GM12878 (cell line): ENCODE measurements at regions not wholly inside any gene's neighbourhood (a gene's known extent, or its start where the extent isn't known, plus 50 kb on each side); places are given as distances from the start of the nearest gene placed in this dataset.

Experiments used
- ATAC-seq: fragments of 200-7000 bp; cut with Tn5 transposase; 3 replicates; pipeline ENCODE4 v1.9.1; 2020; ENCODE audit warnings: mild to moderate bottlenecking, moderate library complexity
- BruUV-seq: library from RNA; stranded (reverse); fragments of 400-500 nt; replicated peaks from 2 replicates; lab custom pipeline; 2021; lab: Mats Ljungman, UMichigan
- CTCF ChIA-PET: fragments of 300-600 bp; sonication (Branson Sonifier 250); formaldehyde crosslinking; extraction: SDS; loops from one replicate; lab custom pipeline; 2021; ENCODE audit warnings: inconsistent platforms; lab: Yijun Ruan, JAX
- POLR2A ChIA-PET: fragments of 350-600 bp; formaldehyde crosslinking; extraction: SDS; loops from one replicate; lab custom pipeline; 2021; ENCODE audit warnings: inconsistent platforms; lab: Charles Lee
- RAD21 ChIA-PET: fragments of 300-600 bp; sonication (Branson Sonifier 250); formaldehyde crosslinking; loops from one replicate; lab custom pipeline; 2023; ENCODE audit warnings: antibody characterized with exemption; ENCODE audit not compliant: unreplicated experiment; lab: Charles Lee
- SMC1A ChIA-PET: fragments of 300-600 bp; sonication (Branson Sonifier 250); formaldehyde crosslinking; loops from one replicate; lab custom pipeline; 2023; ENCODE audit not compliant: unreplicated experiment, uncharacterized antibody; lab: Charles Lee
- DNase-seq: peaks from one replicate; pipeline ENCODE4 v3.0.0-alpha.2; 2011; ENCODE audit warnings: low read depth, low spot score
- FAIRE-seq: peaks from 3 replicates; lab custom pipeline; 2011; peaks lifted over from hg19 to GRCh38; lab: Jason Lieb, UNC
- H2AFZ ChIP-seq: 2 replicates; pipeline ENCODE4 v1.6.0; 2011; ENCODE audit warnings: low read depth, low read length, control low read depth; ENCODE audit not compliant: control insufficient read depth
- H3K27ac ChIP-seq: 2 replicates; pipeline ENCODE4 v1.5.1; 2011; ENCODE audit warnings: control low read depth; ENCODE audit not compliant: control insufficient read depth, insufficient read depth
- H3K27me3 ChIP-seq, 2 experiments: replicated peaks in 1 of 2; 2 replicates each; pipeline versions ENCODE4 v1.6.0 to v1.6.1; 2011; ENCODE audit warnings: low read length in 1 of 2; ENCODE audit not compliant: control insufficient read depth in 2 of 2, insufficient read depth in 2 of 2
- H3K36me3 ChIP-seq, 2 experiments: 2 replicates each; pipeline ENCODE4 v1.5.1; 2011; ENCODE audit warnings: low read length in 1 of 2; ENCODE audit not compliant: control insufficient read depth in 2 of 2, insufficient read depth in 2 of 2
- H3K4me1 ChIP-seq: 2 replicates; pipeline ENCODE4 v1.6.1; 2011; ENCODE audit warnings: mild to moderate bottlenecking, low read length, moderate library complexity, mixed read lengths; ENCODE audit not compliant: control insufficient read depth, insufficient read depth
- H3K4me2 ChIP-seq: 2 replicates; pipeline ENCODE4 v1.6.0; 2011; ENCODE audit warnings: control low read depth; ENCODE audit not compliant: control insufficient read depth, insufficient read depth
- H3K4me3 ChIP-seq: fragments of 200-600 bp; sonication (generic); 2 replicates; pipeline ENCODE4 v1.5.1; 2016
- H3K79me2 ChIP-seq: 2 replicates; pipeline ENCODE4 v1.6.0; 2011; ENCODE audit warnings: low read length; ENCODE audit not compliant: control insufficient read depth, insufficient read depth
- H3K9ac ChIP-seq: 2 replicates; pipeline ENCODE4 v1.8.0; 2011; ENCODE audit warnings: low read length, control low read depth, mixed read lengths; ENCODE audit not compliant: control insufficient read depth, insufficient read depth
- H3K9me3 ChIP-seq: replicated peaks from 3 replicates; pipeline ENCODE4 v1.5.1; 2011; ENCODE audit warnings: mild to moderate bottlenecking, low read length; ENCODE audit not compliant: control insufficient read depth, insufficient read depth
- H4K20me1 ChIP-seq: 2 replicates; pipeline ENCODE4 v1.6.0; 2011; ENCODE audit not compliant: control insufficient read depth, insufficient read depth
- ATF2 ChIP-seq: IDR thresholded peaks from 2 replicates; pipeline ENCODE4 v1.6.1; 2012; ENCODE audit warnings: low read length, inconsistent platforms
- BCL3 ChIP-seq: IDR thresholded peaks from 2 replicates; pipeline ENCODE4 v1.6.1; 2011; ENCODE audit warnings: borderline replicate concordance, low read depth, mild to moderate bottlenecking, moderate library complexity, low read length; ENCODE audit not compliant: insufficient read depth, poor library complexity, severe bottlenecking
- CREB1 ChIP-seq: IDR thresholded peaks from 2 replicates; pipeline ENCODE4 v1.6.1; 2012; ENCODE audit warnings: low read depth, mild to moderate bottlenecking, inconsistent platforms
- CREM ChIP-seq: IDR thresholded peaks from 2 replicates; pipeline ENCODE4 v1.6.1; 2014; ENCODE audit warnings: antibody characterized with exemption, low read depth
- GABPA ChIP-seq: IDR thresholded peaks from 2 replicates; pipeline ENCODE4 v1.6.1; 2014; ENCODE audit warnings: antibody characterized with exemption, low read depth, mild to moderate bottlenecking, inconsistent platforms
- KLF5 ChIP-seq: fragments of 450-650 bp; IDR thresholded peaks from 2 replicates; pipeline ENCODE4 v1.6.1; 2014; ENCODE audit warnings: mild to moderate bottlenecking; ENCODE audit not compliant: partially characterized antibody
- NFXL1 ChIP-seq: fragments of 450-650 bp; IDR thresholded peaks from 2 replicates; pipeline ENCODE4 v1.6.1; 2017; ENCODE audit warnings: antibody characterized with exemption, mild to moderate bottlenecking, borderline replicate concordance
- PKNOX1 ChIP-seq: fragments of 450-650 bp; IDR thresholded peaks from 2 replicates; pipeline ENCODE4 v1.6.1; 2016; ENCODE audit warnings: mild to moderate bottlenecking
- RFX5 ChIP-seq: IDR thresholded peaks from 2 replicates; pipeline ENCODE4 v1.6.1; 2011; ENCODE audit warnings: low read depth, low read length, improper control_type of control experiment
- RUNX3 ChIP-seq: IDR thresholded peaks from 2 replicates; pipeline ENCODE4 v1.6.1; 2012; ENCODE audit warnings: low read length, inconsistent platforms
- SMARCA5 ChIP-seq: fragments of 450-650 bp; IDR thresholded peaks from 2 replicates; pipeline ENCODE4 v1.6.1; 2017; ENCODE audit warnings: mild to moderate bottlenecking
- SP1 ChIP-seq: IDR thresholded peaks from one replicate; pipeline ENCODE4 v1.6.1; 2011; ENCODE audit warnings: low read depth, low read length
- WGBS: methylation state at CpG from one replicate; pipeline ENCODE4 v1.1.6; 2016; ENCODE audit warnings: low lambda C conversion rate; ENCODE audit not compliant: insufficient replicate concordance, insufficient coverage; ENCODE audit errors: missing lambda C conversion rate; 5-methylcytosine and 5-hydroxymethylcytosine counted together
- in situ Hi-C: fragments of 300-500 bp; cut with MboI; formaldehyde crosslinking; loops from 9 replicates; pipeline ENCODE4 v1.14.3; 2018; ENCODE audit warnings: mixed read lengths
- intact Hi-C: fragments of 100-400 bp; cut with micrococcal nuclease; formaldehyde crosslinking; loops from one replicate; pipeline ENCODE4 v1.14.2; 2022; ENCODE audit not compliant: unreplicated experiment

GRCh38 chr12:89225808-89226411 is 126.4 kb downstream of the DUSP6 start (continued):
- TF ChIP-seq PKNOX1 (no peak), SMARCA5 (no peak), RFX5 (no peak), BCL3 (no peak), KLF5 (no peak)
- TF ChIP-seq, all 136 proteins: peak for 13

- BruUV-seq, result no TSS peak
- in situ Hi-C loops, result no loop called here
- intact Hi-C loops, result loop anchor here (10.0 kb wide), 1 partner anchor 299 kb away; the partner anchor contains the start of genes GALNT4 and POC1B
- Histone ChIP-seq H3K4me3 (no peak overlapping the region), H3K9me3 (no peaks in the 10 kb centered on the region), H3K9ac (no peak overlapping the region), H3K36me3 (no peaks in the 10 kb centered on the region), H3K4me2 (no peak overlapping the region), H3K27ac (no peak overlapping the region), H3K79me2 (no peaks in the 10 kb centered on the region), H3K27me3 (no peaks in the 10 kb centered on the region), H2AFZ (no peak overlapping the region), H4K20me1 (no peaks in the 10 kb centered on the region), H3K4me1 (no peaks in the 10 kb centered on the region)
- RAD21 ChIA-PET, result interaction anchor here (0.7 to 1.1 kb wide), 3 partner anchors 58 to 735 kb away, joined by 3 to 5 read pairs (median 3); no protein-coding TSS in a partner anchor
- SMC1A ChIA-PET, result no interaction called here
- DNase-seq (no peak), ATAC-seq (peak; percentile 78), FAIRE-seq (no peak)
- POLR2A ChIA-PET, result no interaction called here
- TF ChIP-seq CREB1 (peak; percentile 89), RUNX3 (0 out of 2 replicates have a peak, but pooled peaks have one; percentile 19), ATF2 (0 out of 2 replicates have a peak, but pooled peaks have one; percentile 15), SP1 (no peak), NFXL1 (no peak), CREM (peak; percentile 90), GABPA (0 out of 2 replicates have a peak, but pooled peaks have one; percentile 18)
- WGBS, result 11% methylated on average over 5 of the region's 5 CpGs
- CTCF ChIA-PET, result interaction anchor here (0.6 kb wide), 1 partner anchor 297 kb away, joined by 3 read pairs; no protein-coding TSS in a partner anchor
Observed at GRCh38 chr12:89225401-89225800, 126.9 kb downstream of the DUSP6 start.
